K562 (cell line): ENCODE measurements at regions not wholly inside any gene's neighbourhood (a gene's known extent, or its start where the extent isn't known, plus 50 kb on each side); places are given as distances from the start of the nearest gene placed in this dataset.
"Not testable (repeated sequence)": the region's sequence is repeated elsewhere in the genome, so short reads cannot be mapped to it uniquely, and the experiment has no call there.

Experiments
- ATAC-seq: fragments of 200-7000 bp; cut with Tn5 transposase; 3 replicates; pipeline ENCODE4 v1.9.1; 2020; ENCODE audit warnings: moderate library complexity
- BruUV-seq: library from RNA; stranded (reverse); fragments of 400-500 nt; replicated peaks from 2 replicates; lab custom pipeline; 2021; lab: Mats Ljungman, UMichigan
- CTCF ChIA-PET: fragments of 300-600 bp; formaldehyde crosslinking; extraction: SDS; loops from one replicate; lab custom pipeline; 2021; ENCODE audit warnings: low intra/inter-chr PET ratio; lab: Yijun Ruan, JAX
- POLR2A ChIA-PET: fragments of 300-600, 350-650 bp; sonication (Branson Sonifier 250); formaldehyde crosslinking; extraction: SDS; loops from one replicate; lab custom pipeline; 2021; ENCODE audit warnings: antibody characterized with exemption, inconsistent platforms; lab: Yijun Ruan, JAX
- DNase-seq, 4 experiments: peaks; one replicate each; pipeline versions ENCODE4 v3.0.0 to v3.0.0-alpha.2; 2011 to 2018; ENCODE audit warnings: low spot score in 3 of 4, mixed read lengths in 3 of 4; ENCODE audit errors: extremely low read depth in 1 of 4
- FAIRE-seq: peaks from 2 replicates; lab custom pipeline; 2011; peaks lifted over from hg19 to GRCh38; lab: Jason Lieb, UNC
- H2AFZ ChIP-seq: 2 replicates; pipeline ENCODE4 v1.6.0; 2011; ENCODE audit warnings: low read depth, low read length, control low read depth, inconsistent platforms
- H3K27ac ChIP-seq: fragments of 200-600 bp; 3 replicates; pipeline ENCODE4 v1.8.0; 2011; ENCODE audit warnings: low read depth, mild to moderate bottlenecking, control low read depth, inconsistent platforms, low read length, moderate library complexity, mixed read lengths; ENCODE audit errors: extremely low read depth
- H3K27me3 ChIP-seq, 2 experiments: fragments of 300-600 bp in 1 of 2; 2 replicates in 1 of 2; 3 replicates in 1 of 2; pipeline versions ENCODE4 v1.6.0 to v1.8.0; 2011; ENCODE audit warnings: inconsistent platforms in 2 of 2, low read length in 2 of 2, mild to moderate bottlenecking in 1 of 2, mixed read lengths in 1 of 2, moderate library complexity in 1 of 2; ENCODE audit not compliant: control insufficient read depth in 2 of 2, insufficient read depth in 2 of 2
- H3K36me3 ChIP-seq: fragments of 300-600 bp; 3 replicates; pipeline ENCODE4 v1.8.0; 2011; ENCODE audit warnings: mild to moderate bottlenecking, low read length, inconsistent platforms; ENCODE audit not compliant: control insufficient read depth, insufficient read depth
- H3K4me1 ChIP-seq, 2 experiments: fragments of 200-600 bp in 1 of 2; replicated peaks in 1 of 2; 2 replicates in 1 of 2; 3 replicates in 1 of 2; pipeline versions ENCODE4 v1.5.1 to v1.8.0; 2011; ENCODE audit warnings: inconsistent platforms in 2 of 2, low read length in 2 of 2, mild to moderate bottlenecking in 1 of 2, mixed read lengths in 1 of 2, moderate library complexity in 1 of 2; ENCODE audit not compliant: control insufficient read depth in 2 of 2, insufficient read depth in 2 of 2
- H3K4me2 ChIP-seq: 2 replicates; pipeline ENCODE4 v1.6.1; 2011; ENCODE audit warnings: low read length, control low read depth, inconsistent platforms, mixed read lengths; ENCODE audit not compliant: insufficient read depth
- H3K4me3 ChIP-seq: fragments of 200-600 bp; sonication (generic), shearing (Covaris generic); 2 replicates; pipeline ENCODE4 v1.5.1; 2016; ENCODE audit warnings: control low read depth, inconsistent platforms
- H3K79me2 ChIP-seq: fragments of 200-600 bp; 3 replicates; pipeline ENCODE4 v1.8.0; 2011; ENCODE audit warnings: low read length, inconsistent platforms; ENCODE audit not compliant: control insufficient read depth, insufficient read depth
- H3K9ac ChIP-seq, 2 experiments: 2 replicates each; pipeline versions ENCODE4 v1.6.0 to v1.6.1; 2011; ENCODE audit warnings: low read depth in 2 of 2, low read length in 2 of 2, control low read depth in 1 of 2, inconsistent platforms in 1 of 2, mild to moderate bottlenecking in 1 of 2, mixed read lengths in 1 of 2; ENCODE audit not compliant: insufficient read depth in 1 of 2
- H3K9me1 ChIP-seq: one replicate; pipeline ENCODE4 v1.6.0; 2011; ENCODE audit warnings: inconsistent platforms, mild to moderate bottlenecking, low read length, moderate library complexity; ENCODE audit not compliant: control insufficient read depth, insufficient read depth
- H3K9me3 ChIP-seq: replicated peaks from 2 replicates; pipeline ENCODE4 v1.5.1; 2011; ENCODE audit warnings: low read depth, low read length, inconsistent platforms; ENCODE audit not compliant: control insufficient read depth, insufficient read depth
- H4K20me1 ChIP-seq: replicated peaks from 2 replicates; pipeline ENCODE4 v1.6.1; 2011; ENCODE audit warnings: low read length, inconsistent platforms, mixed read lengths; ENCODE audit not compliant: control insufficient read depth, insufficient read depth
- ASH1L ChIP-seq: fragments of 450-650 bp; IDR thresholded peaks from 2 replicates; pipeline ENCODE4 v1.6.1; 2018; ENCODE audit warnings: borderline replicate concordance, mild to moderate bottlenecking, low read depth; ENCODE audit not compliant: partially characterized antibody
- BHLHE40 ChIP-seq: IDR thresholded peaks from 2 replicates; pipeline ENCODE4 v1.6.1; 2011; ENCODE audit warnings: low read length, improper control_type of control experiment
- SP2 ChIP-seq: IDR thresholded peaks from 2 replicates; pipeline ENCODE4 v1.6.1; 2011; ENCODE audit warnings: mild to moderate bottlenecking, low read depth, low read length, moderate library complexity; ENCODE audit not compliant: poor library complexity, severe bottlenecking; ENCODE audit errors: extremely low read depth
- TCF3 ChIP-seq: sonication (generic); formaldehyde crosslinking; IDR thresholded peaks from 2 replicates; pipeline ENCODE4 v1.4.0; 2020; ENCODE audit warnings: mild to moderate bottlenecking, missing genetic modification reagents
- ZBTB1 ChIP-seq: sonication (generic); formaldehyde crosslinking; IDR thresholded peaks from 2 replicates; pipeline ENCODE4 v1.8.1; 2023; ENCODE audit warnings: missing genetic modification reagents, low read depth, mild to moderate bottlenecking, borderline replicate concordance
- ZNF253 ChIP-seq: fragments of 250-450 bp; sonication (Bioruptor Pico); conservative IDR thresholded peaks from 2 replicates; pipeline ENCODE4 v1.6.1; 2021; ENCODE audit warnings: mild to moderate bottlenecking
- ZNF551 ChIP-seq: fragments of 250-450 bp; sonication (Bioruptor Pico); IDR thresholded peaks from 2 replicates; pipeline ENCODE4 v1.5.0; 2021; ENCODE audit warnings: mild to moderate bottlenecking, moderate library complexity
- ZNF586 ChIP-seq: fragments of 450-650 bp; formaldehyde crosslinking; conservative IDR thresholded peaks from 2 replicates; pipeline ENCODE4 v1.4.0; 2020; ENCODE audit warnings: mild to moderate bottlenecking, moderate library complexity
- ZZZ3 ChIP-seq: fragments of 450-650 bp; IDR thresholded peaks from 2 replicates; pipeline ENCODE4 v1.6.1; 2016; ENCODE audit warnings: antibody characterized with exemption, mild to moderate bottlenecking, moderate library complexity
- WGBS: fragments of 100-300 bp; shearing (Covaris generic); methylation state at CpG from one replicate; pipeline ENCODE4 v1.1.6; 2016; ENCODE audit warnings: low coverage, mixed read lengths; ENCODE audit not compliant: insufficient coverage; ENCODE audit errors: missing lambda C conversion rate; 5-methylcytosine and 5-hydroxymethylcytosine counted together
- in situ Hi-C: fragments of 300-500 bp; cut with MboI; formaldehyde crosslinking; loops from 4 replicates; pipeline ENCODE4 v1.15.0; 2018; ENCODE audit warnings: inconsistent platforms, mixed read lengths
- intact Hi-C: fragments of 100-400 bp; cut with micrococcal nuclease; formaldehyde crosslinking; loops from 2 replicates; pipeline ENCODE4 v1.14.2; 2022

DNA sequence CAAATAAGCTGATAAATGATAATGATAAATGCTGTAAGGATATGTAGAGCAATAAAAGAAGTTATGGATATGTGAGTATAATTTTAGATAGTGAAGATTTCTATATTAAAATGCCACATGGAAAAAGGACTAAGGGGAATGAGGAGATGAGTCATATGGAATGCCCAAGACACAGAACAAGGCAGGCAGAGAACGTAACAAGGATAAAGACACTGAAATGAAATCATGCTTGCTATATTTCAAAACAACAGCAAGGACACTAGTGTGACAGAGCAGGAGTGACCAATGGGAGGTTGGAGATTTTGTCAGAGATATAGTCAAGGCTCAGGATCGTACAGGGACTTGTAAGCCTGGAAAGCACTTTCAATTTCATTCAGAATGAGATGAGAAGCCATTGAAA lies 621.5 kb upstream of the SEMA6D start:
- no peak overlapping the region for H3K27ac ChIP-seq
- no peak for ATAC-seq
- H2AFZ ChIP-seq: no peak overlapping the region
- H3K4me2 ChIP-seq: no peak overlapping the region
- in situ Hi-C loops (no loop called here), intact Hi-C loops (no loop called here)
- H3K36me3 ChIP-seq: no peaks in the 10 kb centered on the region
- no TSS peak for BruUV-seq
- no peaks in the 10 kb centered on the region for H3K9me1 ChIP-seq
- no peaks in the 10 kb centered on the region for H3K27me3 ChIP-seq
- FAIRE-seq: no peak
- TF ChIP-seq ZZZ3 (no peak), SP2 (no peak), ZNF551 (CRISPR knock-in tag) (no peak), ZBTB1 (CRISPR knock-in tag) (no peak), ASH1L (no peak), ZNF253 (CRISPR knock-in tag) (no peak), TCF3 (CRISPR knock-in tag) (no peak), BHLHE40 (no peak), ZNF586 (CRISPR knock-in tag) (no peak)
- ChIA-PET POLR2A (no interaction called here), CTCF (no interaction called here)
- H3K4me3 ChIP-seq: no peak overlapping the region
- WGBS: 0% methylated on average over 2 of the region's 2 CpGs
- no peaks in the 10 kb centered on the region for H4K20me1 ChIP-seq
- no peaks in the 10 kb centered on the region for H3K4me1 ChIP-seq
- DNase-seq: no peak
- no peaks in the 10 kb centered on the region for H3K79me2 ChIP-seq
- H3K9me3 ChIP-seq: no peaks in the 10 kb centered on the region
- no peak overlapping the region for H3K9ac ChIP-seq

DNA sequence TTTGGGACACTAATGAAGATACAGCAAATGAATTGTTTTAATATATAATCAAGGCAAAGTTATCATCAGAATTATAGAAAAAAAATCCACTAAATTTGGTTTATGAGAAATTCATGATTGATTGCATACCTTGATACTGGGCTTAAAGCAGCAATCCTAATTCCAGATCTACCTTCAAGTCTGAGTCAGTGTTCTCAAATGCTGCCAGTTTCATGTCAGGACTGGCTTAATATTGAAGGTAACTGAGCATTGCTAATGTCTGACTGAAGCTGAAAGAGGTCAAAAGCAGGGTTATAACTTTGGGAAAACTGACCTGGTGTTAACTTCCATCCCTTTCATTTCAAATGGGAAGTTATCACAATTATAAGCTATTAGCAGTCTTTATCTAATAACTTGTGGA lies 618.8 kb upstream of the SEMA6D start:
- DNase-seq, CTCF ChIA-PET, intact Hi-C loops, H3K4me2 ChIP-seq, H3K27me3 ChIP-seq, POLR2A ChIA-PET, BruUV-seq, H2AFZ ChIP-seq, H3K27ac ChIP-seq, ATAC-seq, in situ Hi-C loops, H3K4me1 ChIP-seq, FAIRE-seq, H3K9me3 ChIP-seq, H4K20me1 ChIP-seq, H3K36me3 ChIP-seq, H3K9ac ChIP-seq, H3K4me3 ChIP-seq, H3K79me2 ChIP-seq, H3K9me1 ChIP-seq: not testable (repeated sequence)

DNA sequence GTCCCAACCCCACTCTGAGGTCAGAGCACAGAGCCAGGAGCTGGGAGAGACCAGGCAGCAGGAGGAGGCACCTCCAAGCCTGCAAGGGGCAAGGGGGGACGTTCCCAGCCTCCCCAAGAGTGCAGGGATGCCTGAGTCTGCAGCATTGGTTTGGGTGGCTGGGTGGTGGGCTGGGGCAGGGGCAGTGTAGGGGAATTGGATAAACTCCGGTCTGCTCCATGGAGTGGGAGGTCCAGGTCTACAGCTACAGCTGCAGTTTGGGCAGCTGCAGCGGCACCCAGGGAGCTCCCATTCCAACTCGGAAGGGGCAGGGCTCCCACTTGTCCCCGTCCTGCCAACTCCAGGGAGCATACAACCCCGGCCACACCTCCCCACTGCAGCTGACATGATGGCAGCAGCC lies 617.5 kb upstream of the SEMA6D start:
- ATAC-seq, H3K27me3 ChIP-seq, H3K9me3 ChIP-seq, DNase-seq, CTCF ChIA-PET, POLR2A ChIA-PET, H3K9me1 ChIP-seq, H3K9ac ChIP-seq, H3K27ac ChIP-seq, H3K4me1 ChIP-seq, in situ Hi-C loops, H3K4me3 ChIP-seq, intact Hi-C loops, H4K20me1 ChIP-seq, BruUV-seq, H3K36me3 ChIP-seq, H3K79me2 ChIP-seq, FAIRE-seq, H2AFZ ChIP-seq, H3K4me2 ChIP-seq: not testable (repeated sequence)
- 0% methylated on average over 4 of the region's 6 CpGs for WGBS
